Stimulated activated memory B cell treated with anti-CD40 and anti-IgM and Interleukin-4, amounts not matched to agents 10 μg/mL and 1 μg/mL and 100 μg/mL, for 72 hours (primary cell): ENCODE measurements at regions not wholly inside any gene's neighbourhood (a gene's known extent, or its start where the extent isn't known, plus 50 kb on each side); places are given as distances from the start of the nearest gene placed in this dataset.
A peak's percentile ranks its signal among the peaks of the same experiment; 100 is the strongest.
"Not testable (repeated sequence)": the region's sequence is repeated elsewhere in the genome, so short reads cannot be mapped to it uniquely, and the experiment has no call there.

Experiments used
- ATAC-seq: fragments of 150-1000 bp; cut with Tn5 transposase; 2 replicates; pipeline ENCODE4 v1.10.0; 2021
- H3K27ac Mint-ChIP-seq: one replicate; pipeline ENCODE4 v1.8.0; 2022; ENCODE audit warnings: mild to moderate bottlenecking, mixed read lengths
- H3K27me3 Mint-ChIP-seq: one replicate; pipeline ENCODE4 v1.8.0; 2022; ENCODE audit warnings: mixed read lengths
- H3K36me3 Mint-ChIP-seq: one replicate; pipeline ENCODE4 v1.8.0; 2022; ENCODE audit warnings: mixed read lengths
- H3K4me1 Mint-ChIP-seq: one replicate; pipeline ENCODE4 v1.8.0; 2022; ENCODE audit warnings: mixed read lengths
- H3K4me3 Mint-ChIP-seq: one replicate; pipeline ENCODE4 v1.8.0; 2022; ENCODE audit warnings: mild to moderate bottlenecking, moderate library complexity, mixed read lengths
- H3K9me3 Mint-ChIP-seq: one replicate; pipeline ENCODE4 v1.8.0; 2022; ENCODE audit warnings: mixed read lengths

- peaks cover 42% of the 10 kb centered on the region for H3K4me1 Mint-ChIP-seq
- H3K4me3 Mint-ChIP-seq: no peak overlapping the region
- H3K9me3 Mint-ChIP-seq: peaks cover 3% of the 10 kb centered on the region
- no peaks in the 10 kb centered on the region for H3K27me3 Mint-ChIP-seq
- no peak overlapping the region for H3K27ac Mint-ChIP-seq
- ATAC-seq: no peak
- no peaks in the 10 kb centered on the region for H3K36me3 Mint-ChIP-seq
These were observed 51.9 kb upstream of the LRRK2 start for GRCh38 chr12:40172879-40173278.

GRCh38 chr12:40171501-40171900, 53.3 kb upstream of the LRRK2 start:
- peaks cover 3% of the 10 kb centered on the region for H3K9me3 Mint-ChIP-seq
- no peaks in the 10 kb centered on the region for H3K27me3 Mint-ChIP-seq
- H3K36me3 Mint-ChIP-seq: no peaks in the 10 kb centered on the region
- H3K4me1 Mint-ChIP-seq: peaks cover 42% of the 10 kb centered on the region
- ATAC-seq: no peak
- no peak overlapping the region for H3K4me3 Mint-ChIP-seq
- peak overlapping the region; percentile 74 for H3K27ac Mint-ChIP-seq

GRCh38 chr12:40171066-40171465, 53.7 kb upstream of the LRRK2 start:
- ATAC-seq: no peak
- Mint-ChIP-seq H3K4me3 (no peak overlapping the region), H3K4me1 (peaks cover 39% of the 10 kb centered on the region), H3K9me3 (peaks cover 3% of the 10 kb centered on the region), H3K27me3 (no peaks in the 10 kb centered on the region), H3K36me3 (no peaks in the 10 kb centered on the region), H3K27ac (peak overlapping the region; percentile 74)

GRCh38 chr12:40170593-40170992, 54.2 kb upstream of the LRRK2 start:
- peak overlapping the region; percentile 74 for H3K27ac Mint-ChIP-seq
- peak; percentile 5 for ATAC-seq
- H3K4me3 Mint-ChIP-seq: peak overlapping the region; percentile 35
- H3K4me1 Mint-ChIP-seq: peaks cover 34% of the 10 kb centered on the region
- peaks cover 2% of the 10 kb centered on the region for H3K36me3 Mint-ChIP-seq
- peaks cover 3% of the 10 kb centered on the region for H3K9me3 Mint-ChIP-seq
- no peaks in the 10 kb centered on the region for H3K27me3 Mint-ChIP-seq

- peaks cover 4% of the 10 kb centered on the region for H3K9me3 Mint-ChIP-seq
- peaks cover 27% of the 10 kb centered on the region for H3K4me1 Mint-ChIP-seq
- H3K27ac Mint-ChIP-seq: peak overlapping the region; percentile 86
- peak; percentile 96 for ATAC-seq
- H3K27me3 Mint-ChIP-seq: no peaks in the 10 kb centered on the region
- H3K36me3 Mint-ChIP-seq: peaks cover 10% of the 10 kb centered on the region
- H3K4me3 Mint-ChIP-seq: peak overlapping the region; percentile 30
These were observed 55.9 kb upstream of the LRRK2 start for GRCh38 chr12:40168868-40169267.

DNA sequence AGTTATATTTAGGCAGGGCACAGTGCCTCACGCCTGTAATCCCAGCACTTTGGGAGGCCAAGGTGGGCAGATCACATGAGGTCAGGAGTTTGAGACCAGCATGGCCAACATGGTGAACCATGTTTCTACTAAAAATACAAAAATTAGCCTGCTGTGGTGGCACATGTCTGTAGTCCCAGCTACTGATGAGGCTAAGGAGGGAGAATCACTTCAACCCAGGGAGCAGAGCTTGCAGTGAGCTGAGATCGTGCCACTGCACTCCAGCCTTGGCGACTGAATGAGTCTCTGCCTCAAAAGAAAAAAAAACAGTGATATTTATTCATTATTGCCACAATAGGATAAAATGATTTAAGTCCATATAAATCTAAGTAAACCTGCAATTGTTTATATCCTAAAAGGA, 56.4 kb upstream of the LRRK2 start:
- Mint-ChIP-seq H3K27ac (peak overlapping the region; percentile 86), H3K4me3 (peak overlapping the region; percentile 51), H3K36me3 (peaks cover 13% of the 10 kb centered on the region), H3K4me1 (peaks cover 27% of the 10 kb centered on the region)
- H3K9me3 Mint-ChIP-seq, H3K27me3 Mint-ChIP-seq: not testable (repeated sequence)
- peak; percentile 65 for ATAC-seq

- peaks cover 4% of the 10 kb centered on the region for H3K9me3 Mint-ChIP-seq
- H3K27me3 Mint-ChIP-seq: no peaks in the 10 kb centered on the region
- ATAC-seq: peak; percentile 58
- H3K27ac Mint-ChIP-seq: peak overlapping the region; percentile 86
- peak overlapping the region; percentile 51 for H3K4me3 Mint-ChIP-seq
- H3K36me3 Mint-ChIP-seq: peaks cover 15% of the 10 kb centered on the region
- H3K4me1 Mint-ChIP-seq: peaks cover 27% of the 10 kb centered on the region
These were observed 56.8 kb upstream of the LRRK2 start for GRCh38 chr12:40168001-40168400.

GRCh38 chr12:40165179-40165578, 59.3 kb upstream of the SLC2A13 start:
- no peaks in the 10 kb centered on the region for H3K27me3 Mint-ChIP-seq
- H3K4me1 Mint-ChIP-seq: peaks cover 19% of the 10 kb centered on the region
- peak overlapping the region; percentile 47 for H3K27ac Mint-ChIP-seq
- ATAC-seq: no peak
- H3K36me3 Mint-ChIP-seq: peaks cover 25% of the 10 kb centered on the region
- peaks cover 8% of the 10 kb centered on the region for H3K9me3 Mint-ChIP-seq
- H3K4me3 Mint-ChIP-seq: no peak overlapping the region

GRCh38 chr12:40164034-40164433, 58.2 kb upstream of the SLC2A13 start:
- H3K27ac Mint-ChIP-seq: no peak overlapping the region
- ATAC-seq: no peak

GRCh38 chr12:40162033-40162432, 56.2 kb upstream of the SLC2A13 start:
- no peak for ATAC-seq
- H3K4me1 Mint-ChIP-seq: peaks cover 27% of the 10 kb centered on the region
- H3K9me3 Mint-ChIP-seq: peaks cover 8% of the 10 kb centered on the region
- peaks cover 25% of the 10 kb centered on the region for H3K36me3 Mint-ChIP-seq
- no peak overlapping the region for H3K27ac Mint-ChIP-seq
- no peak overlapping the region for H3K4me3 Mint-ChIP-seq
- no peaks in the 10 kb centered on the region for H3K27me3 Mint-ChIP-seq

More at GRCh38 chr12:40164034-40164433, 58.2 kb upstream of the SLC2A13 start:
- H3K9me3 Mint-ChIP-seq: peaks cover 8% of the 10 kb centered on the region
- peaks cover 15% of the 10 kb centered on the region for H3K4me1 Mint-ChIP-seq
- no peaks in the 10 kb centered on the region for H3K27me3 Mint-ChIP-seq
- no peak overlapping the region for H3K4me3 Mint-ChIP-seq
- H3K36me3 Mint-ChIP-seq: peaks cover 25% of the 10 kb centered on the region

GRCh38 chr12:40158592-40159111, 52.8 kb upstream of the SLC2A13 start:
- H3K27me3 Mint-ChIP-seq: no peaks in the 10 kb centered on the region
- peak overlapping the region; percentile 86 for H3K27ac Mint-ChIP-seq
- peak; percentile 91 for ATAC-seq
- H3K4me1 Mint-ChIP-seq: peaks cover 49% of the 10 kb centered on the region
- H3K4me3 Mint-ChIP-seq: peak overlapping the region; percentile 4
- H3K9me3 Mint-ChIP-seq: peaks cover 4% of the 10 kb centered on the region
- peaks cover 15% of the 10 kb centered on the region for H3K36me3 Mint-ChIP-seq

GRCh38 chr12:40157336-40157735, 51.5 kb upstream of the SLC2A13 start:
- H3K27ac Mint-ChIP-seq: peak overlapping the region; percentile 86
- H3K4me3 Mint-ChIP-seq: no peak overlapping the region
- peaks cover 61% of the 10 kb centered on the region for H3K4me1 Mint-ChIP-seq
- no peaks in the 10 kb centered on the region for H3K27me3 Mint-ChIP-seq
- peaks cover 4% of the 10 kb centered on the region for H3K9me3 Mint-ChIP-seq
- peaks cover 11% of the 10 kb centered on the region for H3K36me3 Mint-ChIP-seq
- ATAC-seq: no peak

- H3K4me1 Mint-ChIP-seq: peaks cover 61% of the 10 kb centered on the region
- peak overlapping the region; percentile 59 for H3K4me3 Mint-ChIP-seq
- peaks cover 3% of the 10 kb centered on the region for H3K9me3 Mint-ChIP-seq
- ATAC-seq: peak; percentile 25
- H3K36me3 Mint-ChIP-seq: peaks cover 8% of the 10 kb centered on the region
- peak overlapping the region; percentile 81 for H3K27ac Mint-ChIP-seq
- no peaks in the 10 kb centered on the region for H3K27me3 Mint-ChIP-seq
These were observed 50.3 kb upstream of the SLC2A13 start for GRCh38 chr12:40156021-40156764.
